ENCODE measurements at regions not wholly inside any gene's neighbourhood (a gene's known extent, or its start where the extent isn't known, plus 50 kb on each side); places are given as distances from the start of the nearest gene placed in this dataset.

DNA sequence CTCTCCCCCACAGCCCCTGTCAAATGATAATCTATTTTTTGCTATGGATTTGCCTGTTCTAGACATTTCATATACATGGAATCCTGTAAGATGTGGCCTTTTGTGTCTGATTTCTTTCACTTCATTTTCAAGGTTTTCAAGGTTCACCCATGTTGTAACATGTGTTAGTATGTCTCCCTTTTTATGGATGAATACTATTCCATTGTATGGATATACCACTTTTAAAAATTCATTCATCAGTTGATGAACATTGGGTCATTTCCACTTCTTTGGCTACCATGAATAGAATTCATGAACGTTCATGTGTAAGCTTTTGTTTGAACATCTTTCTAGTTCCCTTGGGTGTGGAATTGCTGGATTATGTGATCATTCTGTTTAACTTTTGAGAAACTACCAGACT lies 94.7 kb upstream of the ZNF366 start:
- TF ChIP-seq RAD21 (conservative IDR thresholded peaks at IDR 0.05) (no peak), EZH2 (IDR thresholded peaks at IDR 0.05; ENCODE audit: borderline replicate concordance, insufficient read depth, low read length, poor library complexity, severe bottlenecking) (no peak)

Data from neural cell (in vitro differentiated cells).